Neural crest cell (in vitro differentiated cells): ENCODE measurements at regions not wholly inside any gene's neighbourhood (a gene's known extent, or its start where the extent isn't known, plus 50 kb on each side); places are given as distances from the start of the nearest gene placed in this dataset.

ENCODE experiments used
- DNase-seq: peaks from one replicate; pipeline ENCODE4 v3.0.0; 2021; ENCODE audit warnings: low read depth, mixed read lengths, low spot score
- H3K27ac Mint-ChIP-seq: one replicate; pipeline ENCODE4 v1.8.0; 2021; ENCODE audit warnings: mild to moderate bottlenecking, mixed read lengths; ENCODE audit not compliant: unreplicated experiment
- H3K27me3 Mint-ChIP-seq: 2 replicates; pipeline ENCODE4 v1.8.0; 2021; ENCODE audit warnings: low read depth, mild to moderate bottlenecking, mixed read lengths
- H3K36me3 Mint-ChIP-seq: 2 replicates; pipeline ENCODE4 v1.8.0; 2021; ENCODE audit warnings: low read depth, mild to moderate bottlenecking, mixed read lengths
- H3K4me1 Mint-ChIP-seq: 2 replicates; pipeline ENCODE4 v1.8.0; 2021; ENCODE audit warnings: mixed read lengths
- H3K4me3 Mint-ChIP-seq: one replicate; pipeline ENCODE4 v1.8.0; 2021; ENCODE audit warnings: mild to moderate bottlenecking, mixed read lengths
- H3K9me3 Mint-ChIP-seq: 2 replicates; pipeline ENCODE4 v1.8.0; 2021; ENCODE audit warnings: mixed read lengths
- TF ChIP-seq, protein P1 (sequence below): fragments of 200-600 bp; sonication (generic); conservative IDR thresholded peaks from 2 replicates; pipeline ENCODE4 v1.5.0; 2021; ENCODE audit warnings: antibody characterized with exemption, mild to moderate bottlenecking

DNA sequence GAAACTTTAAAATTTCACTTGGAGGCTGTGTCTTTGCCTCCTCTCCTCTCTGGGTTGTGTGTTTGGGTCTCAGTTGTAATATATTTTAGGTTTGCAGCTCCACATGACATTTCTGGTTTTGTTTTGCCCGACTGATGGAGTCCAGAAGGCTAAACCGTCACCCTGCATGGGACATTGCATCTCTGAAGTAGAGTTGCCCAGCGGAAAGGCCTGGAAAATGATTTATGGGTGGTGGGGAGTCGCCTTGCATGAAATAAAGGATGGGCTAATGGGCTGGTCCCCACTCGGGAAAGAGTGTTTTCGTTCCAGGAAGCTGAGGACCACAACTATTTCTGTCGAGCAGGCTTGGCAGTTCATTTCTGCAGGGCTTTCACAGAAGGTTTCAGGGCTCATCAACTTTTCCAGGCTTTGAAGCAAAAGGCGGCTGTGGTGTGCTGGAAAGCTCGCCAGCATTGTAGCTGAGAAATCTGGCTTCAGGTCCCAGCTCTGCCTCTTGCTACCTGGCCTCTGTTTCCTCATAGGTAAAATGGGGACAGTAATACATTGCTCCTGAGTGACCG, 74.8 kb upstream of the GSC start:
- Mint-ChIP-seq H3K4me1 (no peaks in the 10 kb centered on the region), H3K9me3 (no peaks in the 10 kb centered on the region), H3K27ac (no peak overlapping the region), H3K4me3 (no peak overlapping the region), H3K36me3 (no peaks in the 10 kb centered on the region), H3K27me3 (no peaks in the 10 kb centered on the region)
- DNase-seq = no peak
- TF ChIP-seq, protein P1, sequence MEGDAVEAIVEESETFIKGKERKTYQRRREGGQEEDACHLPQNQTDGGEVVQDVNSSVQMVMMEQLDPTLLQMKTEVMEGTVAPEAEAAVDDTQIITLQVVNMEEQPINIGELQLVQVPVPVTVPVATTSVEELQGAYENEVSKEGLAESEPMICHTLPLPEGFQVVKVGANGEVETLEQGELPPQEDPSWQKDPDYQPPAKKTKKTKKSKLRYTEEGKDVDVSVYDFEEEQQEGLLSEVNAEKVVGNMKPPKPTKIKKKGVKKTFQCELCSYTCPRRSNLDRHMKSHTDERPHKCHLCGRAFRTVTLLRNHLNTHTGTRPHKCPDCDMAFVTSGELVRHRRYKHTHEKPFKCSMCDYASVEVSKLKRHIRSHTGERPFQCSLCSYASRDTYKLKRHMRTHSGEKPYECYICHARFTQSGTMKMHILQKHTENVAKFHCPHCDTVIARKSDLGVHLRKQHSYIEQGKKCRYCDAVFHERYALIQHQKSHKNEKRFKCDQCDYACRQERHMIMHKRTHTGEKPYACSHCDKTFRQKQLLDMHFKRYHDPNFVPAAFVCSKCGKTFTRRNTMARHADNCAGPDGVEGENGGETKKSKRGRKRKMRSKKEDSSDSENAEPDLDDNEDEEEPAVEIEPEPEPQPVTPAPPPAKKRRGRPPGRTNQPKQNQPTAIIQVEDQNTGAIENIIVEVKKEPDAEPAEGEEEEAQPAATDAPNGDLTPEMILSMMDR = no peak

DNA sequence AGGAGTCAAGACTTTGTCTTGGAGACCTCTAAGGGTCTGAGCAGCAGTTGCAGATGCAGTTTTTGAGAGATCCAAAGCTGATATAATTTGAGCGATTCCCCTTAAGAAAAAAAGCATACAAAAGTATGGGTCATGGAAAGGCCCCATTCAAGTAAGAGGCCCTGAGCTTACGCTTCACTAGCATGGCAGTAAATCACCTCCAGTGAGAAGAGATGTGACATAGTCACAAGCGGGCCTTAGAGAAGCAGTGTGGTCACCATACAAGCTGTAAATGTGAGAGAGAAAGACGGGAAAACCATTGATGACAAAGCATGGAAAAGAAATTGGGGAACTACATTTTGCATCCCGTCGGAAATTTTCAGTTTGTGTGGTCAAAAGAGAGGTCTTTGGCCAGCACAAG, 70.6 kb upstream of the GSC start:
- no peak for DNase-seq
- no peaks in the 10 kb centered on the region for H3K9me3 Mint-ChIP-seq
- H3K4me3 Mint-ChIP-seq = no peak overlapping the region
- no peaks in the 10 kb centered on the region for H3K4me1 Mint-ChIP-seq
- no peaks in the 10 kb centered on the region for H3K36me3 Mint-ChIP-seq
- TF ChIP-seq, protein P1 = no peak
- H3K27me3 Mint-ChIP-seq = no peaks in the 10 kb centered on the region
- H3K27ac Mint-ChIP-seq = no peak overlapping the region

DNA sequence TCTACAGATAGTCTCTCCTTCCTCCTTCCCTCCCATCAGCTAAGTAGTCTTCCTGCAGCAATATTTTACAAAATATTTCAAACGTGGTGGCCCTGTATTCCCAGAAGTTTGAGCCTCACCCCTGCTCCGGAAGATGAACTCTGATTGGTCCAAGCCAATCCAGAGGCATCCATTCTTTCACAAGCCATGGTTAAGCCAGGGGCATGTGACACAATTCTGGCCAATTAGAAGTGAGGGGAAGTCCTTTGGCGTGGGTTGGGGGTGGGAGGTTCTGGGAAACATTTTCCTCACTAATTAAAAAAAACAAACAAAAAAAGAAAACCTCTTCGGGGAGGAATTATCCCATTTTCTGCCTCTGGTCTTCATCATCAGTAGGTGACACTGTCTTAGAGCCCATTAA, 69.4 kb upstream of the GSC start:
- Mint-ChIP-seq H3K27ac (no peak overlapping the region), H3K4me1 (no peaks in the 10 kb centered on the region), H3K9me3 (no peaks in the 10 kb centered on the region), H3K36me3 (no peaks in the 10 kb centered on the region), H3K27me3 (no peaks in the 10 kb centered on the region), H3K4me3 (no peak overlapping the region)
- TF ChIP-seq, protein P1 = no peak
- no peak for DNase-seq

DNA sequence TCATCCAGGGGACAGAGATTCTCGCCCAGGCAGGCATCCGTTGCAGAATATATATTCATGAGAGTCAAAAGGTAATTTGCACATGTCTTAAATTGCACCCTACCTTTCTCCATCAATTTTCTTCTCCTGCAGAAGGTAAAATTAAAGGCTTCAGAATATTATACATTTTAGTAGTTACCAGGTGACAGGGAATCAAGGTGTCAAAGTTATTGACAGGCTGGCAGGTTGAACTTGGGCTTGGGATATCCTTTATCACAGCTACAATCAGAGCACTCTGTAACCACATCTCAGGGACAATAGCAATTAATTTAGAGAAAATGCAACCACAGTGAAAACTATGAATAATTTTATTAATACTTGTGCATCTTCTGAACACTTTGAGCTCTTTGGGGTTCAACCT, 66.9 kb upstream of the GSC start:
- TF ChIP-seq, protein P1 = no peak
- Mint-ChIP-seq H3K4me3 (no peak overlapping the region), H3K27ac (no peak overlapping the region), H3K27me3 (no peaks in the 10 kb centered on the region), H3K36me3 (no peaks in the 10 kb centered on the region), H3K9me3 (no peaks in the 10 kb centered on the region), H3K4me1 (no peaks in the 10 kb centered on the region)
- no peak for DNase-seq

DNA sequence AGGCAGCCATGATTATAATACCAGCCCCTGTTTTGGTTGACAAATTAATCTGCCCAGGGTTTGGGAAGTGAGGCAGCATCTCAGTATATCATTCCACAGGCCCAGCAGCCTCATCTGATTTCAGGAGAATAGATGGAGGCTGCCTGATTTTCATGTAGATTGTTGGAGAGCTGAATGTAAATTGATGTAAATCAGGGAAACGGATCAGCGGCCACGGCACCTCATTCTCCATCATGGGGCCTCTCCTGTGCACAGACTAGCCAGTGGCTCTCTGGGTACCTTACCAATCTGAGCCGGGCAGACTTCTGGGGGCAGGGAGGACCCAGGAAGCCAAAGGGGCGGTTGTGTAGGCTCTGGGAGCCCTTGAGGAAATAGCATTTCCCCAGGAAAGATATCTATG, 63.7 kb upstream of the GSC start:
- no peak for DNase-seq
- H3K4me1 Mint-ChIP-seq = no peaks in the 10 kb centered on the region
- H3K4me3 Mint-ChIP-seq = no peak overlapping the region
- no peaks in the 10 kb centered on the region for H3K27me3 Mint-ChIP-seq
- TF ChIP-seq, protein P1 = no peak
- no peak overlapping the region for H3K27ac Mint-ChIP-seq
- no peaks in the 10 kb centered on the region for H3K9me3 Mint-ChIP-seq
- no peaks in the 10 kb centered on the region for H3K36me3 Mint-ChIP-seq

DNA sequence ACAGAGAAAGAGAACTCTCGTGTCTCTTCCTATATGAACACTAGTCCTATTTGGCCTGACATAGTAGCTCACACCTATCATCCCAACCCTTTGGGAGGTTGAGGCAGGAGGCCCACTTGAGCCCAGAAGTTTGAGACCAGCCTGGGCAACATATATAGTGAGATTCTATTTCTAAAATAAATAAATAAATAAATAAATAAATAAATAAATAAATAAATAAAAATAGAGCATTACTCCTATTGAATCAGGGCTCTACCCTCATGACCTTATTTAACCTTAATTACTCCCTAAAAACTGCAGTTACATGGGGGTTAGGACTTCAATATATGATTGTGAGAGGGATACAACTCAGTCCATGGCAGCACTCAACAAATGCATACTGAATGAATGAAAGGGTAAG, 61.2 kb upstream of the GSC start:
- Mint-ChIP-seq H3K4me1 (no peaks in the 10 kb centered on the region), H3K4me3 (no peak overlapping the region), H3K27me3 (no peaks in the 10 kb centered on the region), H3K9me3 (peaks cover 4% of the 10 kb centered on the region), H3K36me3 (no peaks in the 10 kb centered on the region), H3K27ac (no peak overlapping the region)
- DNase-seq = no peak
- TF ChIP-seq, protein P1 = no peak
